ENCODE measurements at regions not wholly inside any gene's neighbourhood (a gene's known extent, or its start where the extent isn't known, plus 50 kb on each side); places are given as distances from the start of the nearest gene placed in this dataset.

DNA sequence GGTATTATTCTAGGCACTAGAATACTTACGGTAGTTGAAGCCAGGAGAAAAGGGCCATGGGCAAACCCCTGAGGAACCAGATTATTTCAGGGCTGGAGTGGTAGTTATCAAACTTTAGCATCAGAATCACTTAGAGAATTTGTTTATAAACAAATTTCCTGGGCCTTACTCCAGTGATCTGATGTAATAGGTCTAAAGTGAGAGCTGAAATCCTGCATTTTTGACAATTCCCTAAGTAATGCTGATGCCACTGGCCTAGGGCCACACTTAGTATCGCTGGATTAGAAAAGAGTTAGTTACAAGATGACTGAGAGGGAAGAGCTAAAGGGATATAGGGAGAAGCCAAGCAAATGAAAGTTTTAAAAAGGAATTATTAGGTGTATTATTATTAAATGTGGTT, 412.5 kb upstream of the THRB start:
- TF ChIP-seq CTCF (IDR thresholded peaks at IDR 0.05) (no peak), POLR2A (IDR thresholded peaks at IDR 0.05) (no peak)

Measured in testis (tissue), 2 donors.